GM23338 (cell line): ENCODE measurements at regions not wholly inside any gene's neighbourhood (a gene's known extent, or its start where the extent isn't known, plus 50 kb on each side); places are given as distances from the start of the nearest gene placed in this dataset.

Source experiments
- ATAC-seq: fragments of 200-7000 bp; cut with Tn5 transposase; 3 replicates; pipeline ENCODE4 v1.9.1; 2020
- DNase-seq: peaks from one replicate; pipeline ENCODE4 v3.0.0-alpha.2; 2015; ENCODE audit warnings: low spot score
- H2AFZ ChIP-seq: fragments of 200-600 bp; sonication (generic); 2 replicates; pipeline ENCODE4 v1.8.0; 2016; ENCODE audit warnings: antibody characterized with exemption, mild to moderate bottlenecking, moderate library complexity
- H3F3A ChIP-seq: fragments of 200-600 bp; sonication (generic); replicated peaks from 2 replicates; pipeline ENCODE4 v1.8.0; 2017; ENCODE audit warnings: antibody characterized with exemption, mixed run types, low read depth
- H3K27ac ChIP-seq: fragments of 200-600 bp; sonication (generic); 2 replicates; pipeline ENCODE4 v1.6.1; 2016; ENCODE audit warnings: low read depth
- H3K27me3 ChIP-seq: fragments of 200-600 bp; sonication (generic); 2 replicates; pipeline ENCODE4 v1.8.0; 2016; ENCODE audit warnings: mild to moderate bottlenecking, mixed run types, moderate library complexity; ENCODE audit not compliant: insufficient read depth
- H3K36me3 ChIP-seq: fragments of 200-600 bp; sonication (generic); 2 replicates; pipeline ENCODE4 v1.8.0; 2016; ENCODE audit warnings: mild to moderate bottlenecking; ENCODE audit not compliant: insufficient read depth
- H3K4me1 ChIP-seq: fragments of 200-600 bp; sonication (generic); 2 replicates; pipeline ENCODE4 v1.8.0; 2016; ENCODE audit warnings: mild to moderate bottlenecking, moderate library complexity; ENCODE audit not compliant: insufficient read depth
- H3K4me2 ChIP-seq: fragments of 200-600 bp; sonication (generic); 2 replicates; pipeline ENCODE4 v1.7.1; 2017; ENCODE audit warnings: mixed run types
- H3K4me3 ChIP-seq: fragments of 200-600 bp; sonication (generic); 2 replicates; pipeline ENCODE4 v1.6.1; 2016; ENCODE audit warnings: mixed run types
- H3K79me2 ChIP-seq: fragments of 200-600 bp; sonication (generic); replicated peaks from 2 replicates; pipeline ENCODE4 v1.8.0; 2017; ENCODE audit warnings: mild to moderate bottlenecking; ENCODE audit not compliant: insufficient read depth
- H3K9me2 ChIP-seq: fragments of 200-600 bp; sonication (generic); 2 replicates; pipeline ENCODE4 v1.8.0; 2017; ENCODE audit not compliant: insufficient read depth
- H4K20me1 ChIP-seq: fragments of 200-600 bp; sonication (generic); replicated peaks from 2 replicates; pipeline ENCODE4 v1.8.0; 2017; ENCODE audit warnings: mild to moderate bottlenecking; ENCODE audit not compliant: insufficient read depth
- H3K27ac Mint-ChIP-seq: 2 replicates; pipeline ENCODE4 v1.8.0; 2020; ENCODE audit warnings: inconsistent platforms, mild to moderate bottlenecking, moderate library complexity, mixed read lengths
- H3K27me3 Mint-ChIP-seq: 3 replicates; pipeline ENCODE4 v1.8.0; 2022; ENCODE audit warnings: low read depth, mild to moderate bottlenecking, moderate library complexity, mixed read lengths, inconsistent platforms; ENCODE audit not compliant: insufficient read depth, poor library complexity
- H3K36me3 Mint-ChIP-seq: 3 replicates; pipeline ENCODE4 v1.8.0; 2021; ENCODE audit warnings: low read depth, mild to moderate bottlenecking, inconsistent platforms, moderate library complexity, mixed read lengths
- H3K4me1 Mint-ChIP-seq: 3 replicates; pipeline ENCODE4 v1.8.0; 2020; ENCODE audit warnings: mild to moderate bottlenecking, inconsistent platforms, mixed read lengths
- H3K4me3 Mint-ChIP-seq: 3 replicates; pipeline ENCODE4 v1.8.0; 2021; ENCODE audit warnings: moderate library complexity, mild to moderate bottlenecking, inconsistent platforms, mixed read lengths
- H3K9me3 Mint-ChIP-seq: 3 replicates; pipeline ENCODE4 v1.8.0; 2020; ENCODE audit warnings: moderate library complexity, mild to moderate bottlenecking, inconsistent platforms, mixed read lengths
- CREB1 ChIP-seq: fragments of 250-450 bp; sonication (Bioruptor Pico); IDR thresholded peaks from 2 replicates; pipeline ENCODE4 v1.5.0; 2020; ENCODE audit warnings: low read depth, mild to moderate bottlenecking, moderate library complexity
- EZH2 ChIP-seq: fragments of 200-600 bp; sonication (generic); IDR thresholded peaks from one replicate; pipeline ENCODE4 v1.8.0; 2017; ENCODE audit warnings: antibody characterized with exemption, mild to moderate bottlenecking, low read depth; ENCODE audit not compliant: unreplicated experiment
- EZH2phosphoT487 ChIP-seq: fragments of 200-600 bp; sonication (generic); IDR thresholded peaks from one replicate; pipeline ENCODE4 v1.8.1; 2018; ENCODE audit warnings: antibody characterized with exemption; ENCODE audit not compliant: unreplicated experiment
- NANOG ChIP-seq: IDR thresholded peaks from 2 replicates; pipeline ENCODE4 v1.6.1; 2016; ENCODE audit warnings: antibody characterized with exemption, borderline replicate concordance
- POLR2AphosphoS5 ChIP-seq: IDR thresholded peaks from 2 replicates; pipeline ENCODE4 v1.6.1; 2016; ENCODE audit warnings: antibody characterized with exemption, low read depth
- STAT1 ChIP-seq: IDR thresholded peaks from one replicate; pipeline ENCODE4 v1.6.1; 2016; ENCODE audit warnings: antibody characterized with exemption; ENCODE audit not compliant: unreplicated experiment
- ZNF114 ChIP-seq: fragments of 250-450 bp; sonication (Bioruptor Pico); IDR thresholded peaks from 2 replicates; pipeline ENCODE4 v1.5.0; 2020; ENCODE audit warnings: mild to moderate bottlenecking, moderate library complexity
- TF ChIP-seq, protein P1 (sequence below): IDR thresholded peaks from one replicate; pipeline ENCODE4 v1.6.1; 2018; ENCODE audit warnings: antibody characterized with exemption; ENCODE audit not compliant: unreplicated experiment
- TF ChIP-seq, protein P2 (sequence below), 2 experiments: fragments of 200-600 bp in 1 of 2; sonication (generic) in 1 of 2; conservative IDR thresholded peaks; 2 replicates each; pipeline versions ENCODE4 v1.5.1 to v1.6.1; 2016 to 2017; ENCODE audit warnings: antibody characterized with exemption in 2 of 2, low read depth in 2 of 2, mild to moderate bottlenecking in 2 of 2, moderate library complexity in 1 of 2
- TF ChIP-seq, protein P3 (sequence below): fragments of 250-450 bp; sonication (Bioruptor Pico); IDR thresholded peaks from 2 replicates; pipeline ENCODE4 v1.5.0; 2020; ENCODE audit warnings: mild to moderate bottlenecking, moderate library complexity

DNA sequence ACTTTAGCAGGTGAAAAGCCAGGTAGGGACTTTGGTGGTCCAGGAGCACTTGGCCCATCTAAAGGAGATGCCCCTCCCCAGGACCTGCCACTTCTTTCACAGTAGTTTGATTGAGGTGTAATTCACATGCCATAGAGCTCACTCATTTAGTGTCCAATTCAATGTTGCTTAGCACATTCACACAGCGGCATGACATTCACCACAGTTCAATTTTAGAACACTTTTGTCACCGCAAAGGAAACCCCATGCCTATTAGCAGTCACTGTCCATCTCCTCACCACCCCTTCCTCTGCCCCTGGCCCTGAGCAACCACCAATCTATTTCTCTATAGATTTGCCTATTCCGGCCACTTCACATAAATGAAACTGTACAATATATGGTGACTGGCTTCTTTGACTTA, 211.6 kb upstream of the ZMIZ1 start (continued):
- TF ChIP-seq, protein P1, sequence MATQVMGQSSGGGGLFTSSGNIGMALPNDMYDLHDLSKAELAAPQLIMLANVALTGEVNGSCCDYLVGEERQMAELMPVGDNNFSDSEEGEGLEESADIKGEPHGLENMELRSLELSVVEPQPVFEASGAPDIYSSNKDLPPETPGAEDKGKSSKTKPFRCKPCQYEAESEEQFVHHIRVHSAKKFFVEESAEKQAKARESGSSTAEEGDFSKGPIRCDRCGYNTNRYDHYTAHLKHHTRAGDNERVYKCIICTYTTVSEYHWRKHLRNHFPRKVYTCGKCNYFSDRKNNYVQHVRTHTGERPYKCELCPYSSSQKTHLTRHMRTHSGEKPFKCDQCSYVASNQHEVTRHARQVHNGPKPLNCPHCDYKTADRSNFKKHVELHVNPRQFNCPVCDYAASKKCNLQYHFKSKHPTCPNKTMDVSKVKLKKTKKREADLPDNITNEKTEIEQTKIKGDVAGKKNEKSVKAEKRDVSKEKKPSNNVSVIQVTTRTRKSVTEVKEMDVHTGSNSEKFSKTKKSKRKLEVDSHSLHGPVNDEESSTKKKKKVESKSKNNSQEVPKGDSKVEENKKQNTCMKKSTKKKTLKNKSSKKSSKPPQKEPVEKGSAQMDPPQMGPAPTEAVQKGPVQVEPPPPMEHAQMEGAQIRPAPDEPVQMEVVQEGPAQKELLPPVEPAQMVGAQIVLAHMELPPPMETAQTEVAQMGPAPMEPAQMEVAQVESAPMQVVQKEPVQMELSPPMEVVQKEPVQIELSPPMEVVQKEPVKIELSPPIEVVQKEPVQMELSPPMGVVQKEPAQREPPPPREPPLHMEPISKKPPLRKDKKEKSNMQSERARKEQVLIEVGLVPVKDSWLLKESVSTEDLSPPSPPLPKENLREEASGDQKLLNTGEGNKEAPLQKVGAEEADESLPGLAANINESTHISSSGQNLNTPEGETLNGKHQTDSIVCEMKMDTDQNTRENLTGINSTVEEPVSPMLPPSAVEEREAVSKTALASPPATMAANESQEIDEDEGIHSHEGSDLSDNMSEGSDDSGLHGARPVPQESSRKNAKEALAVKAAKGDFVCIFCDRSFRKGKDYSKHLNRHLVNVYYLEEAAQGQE, result no peak
- TF ChIP-seq CREB1 (CRISPR knock-in tag), result no peak
- TF ChIP-seq NANOG, result no peak
- TF ChIP-seq, protein P2, sequence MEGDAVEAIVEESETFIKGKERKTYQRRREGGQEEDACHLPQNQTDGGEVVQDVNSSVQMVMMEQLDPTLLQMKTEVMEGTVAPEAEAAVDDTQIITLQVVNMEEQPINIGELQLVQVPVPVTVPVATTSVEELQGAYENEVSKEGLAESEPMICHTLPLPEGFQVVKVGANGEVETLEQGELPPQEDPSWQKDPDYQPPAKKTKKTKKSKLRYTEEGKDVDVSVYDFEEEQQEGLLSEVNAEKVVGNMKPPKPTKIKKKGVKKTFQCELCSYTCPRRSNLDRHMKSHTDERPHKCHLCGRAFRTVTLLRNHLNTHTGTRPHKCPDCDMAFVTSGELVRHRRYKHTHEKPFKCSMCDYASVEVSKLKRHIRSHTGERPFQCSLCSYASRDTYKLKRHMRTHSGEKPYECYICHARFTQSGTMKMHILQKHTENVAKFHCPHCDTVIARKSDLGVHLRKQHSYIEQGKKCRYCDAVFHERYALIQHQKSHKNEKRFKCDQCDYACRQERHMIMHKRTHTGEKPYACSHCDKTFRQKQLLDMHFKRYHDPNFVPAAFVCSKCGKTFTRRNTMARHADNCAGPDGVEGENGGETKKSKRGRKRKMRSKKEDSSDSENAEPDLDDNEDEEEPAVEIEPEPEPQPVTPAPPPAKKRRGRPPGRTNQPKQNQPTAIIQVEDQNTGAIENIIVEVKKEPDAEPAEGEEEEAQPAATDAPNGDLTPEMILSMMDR (conservative IDR thresholded peaks at IDR 0.05; ENCODE audit: low read depth in 2 of 2), result no peak
- TF ChIP-seq EZH2phosphoT487, result no peak
- no peak for TF ChIP-seq ZNF114
- no peak for TF ChIP-seq POLR2AphosphoS5
- no peak for TF ChIP-seq STAT1

DNA sequence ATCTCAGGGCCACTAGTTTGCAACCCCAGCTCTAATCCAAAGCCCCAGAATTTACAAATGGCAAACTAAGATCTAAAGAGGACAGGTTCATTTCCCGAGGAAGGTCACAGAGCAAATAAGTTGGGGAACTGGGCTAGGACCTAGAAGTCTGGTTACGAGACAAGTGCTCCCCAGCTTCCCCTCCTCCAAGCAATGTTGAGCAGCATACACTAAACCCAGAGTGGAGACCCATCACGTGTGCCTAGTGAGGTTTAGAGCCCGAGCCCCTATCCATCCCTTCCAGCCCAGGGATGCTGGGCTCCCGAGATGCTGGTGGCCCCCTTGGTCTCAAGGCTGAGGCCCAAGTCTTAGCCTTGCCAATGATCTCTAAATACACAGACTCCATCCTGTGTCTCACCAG, 209.5 kb upstream of the ZMIZ1 start:
- Histone ChIP-seq H3K4me3 (no peak overlapping the region), H3K4me1 (no peaks in the 10 kb centered on the region), H3F3A (no peaks in the 10 kb centered on the region), H2AFZ (no peak overlapping the region), H3K79me2 (no peaks in the 10 kb centered on the region), H4K20me1 (no peaks in the 10 kb centered on the region), H3K9me2 (no peaks in the 10 kb centered on the region), H3K36me3 (no peaks in the 10 kb centered on the region), H3K27me3 (no peaks in the 10 kb centered on the region), H3K4me2 (no peak overlapping the region), H3K27ac (no peak overlapping the region)
- no peak overlapping the region for H3K4me3 Mint-ChIP-seq
- H3K27ac Mint-ChIP-seq, result no peak overlapping the region
- DNase-seq, result no peak
- ATAC-seq, result no peak
- H3K27me3 Mint-ChIP-seq, result peaks cover 6% of the 10 kb centered on the region
- no peaks in the 10 kb centered on the region for H3K36me3 Mint-ChIP-seq
- peaks cover 11% of the 10 kb centered on the region for H3K4me1 Mint-ChIP-seq
- no peaks in the 10 kb centered on the region for H3K9me3 Mint-ChIP-seq
- TF ChIP-seq EZH2phosphoT487, result no peak
- no peak for TF ChIP-seq CREB1 (CRISPR knock-in tag)
- TF ChIP-seq POLR2AphosphoS5, result no peak
- TF ChIP-seq EZH2, result no peak
- TF ChIP-seq, protein P2 (conservative IDR thresholded peaks at IDR 0.05; ENCODE audit: low read depth in 2 of 2), result no peak
- TF ChIP-seq, protein P3, sequence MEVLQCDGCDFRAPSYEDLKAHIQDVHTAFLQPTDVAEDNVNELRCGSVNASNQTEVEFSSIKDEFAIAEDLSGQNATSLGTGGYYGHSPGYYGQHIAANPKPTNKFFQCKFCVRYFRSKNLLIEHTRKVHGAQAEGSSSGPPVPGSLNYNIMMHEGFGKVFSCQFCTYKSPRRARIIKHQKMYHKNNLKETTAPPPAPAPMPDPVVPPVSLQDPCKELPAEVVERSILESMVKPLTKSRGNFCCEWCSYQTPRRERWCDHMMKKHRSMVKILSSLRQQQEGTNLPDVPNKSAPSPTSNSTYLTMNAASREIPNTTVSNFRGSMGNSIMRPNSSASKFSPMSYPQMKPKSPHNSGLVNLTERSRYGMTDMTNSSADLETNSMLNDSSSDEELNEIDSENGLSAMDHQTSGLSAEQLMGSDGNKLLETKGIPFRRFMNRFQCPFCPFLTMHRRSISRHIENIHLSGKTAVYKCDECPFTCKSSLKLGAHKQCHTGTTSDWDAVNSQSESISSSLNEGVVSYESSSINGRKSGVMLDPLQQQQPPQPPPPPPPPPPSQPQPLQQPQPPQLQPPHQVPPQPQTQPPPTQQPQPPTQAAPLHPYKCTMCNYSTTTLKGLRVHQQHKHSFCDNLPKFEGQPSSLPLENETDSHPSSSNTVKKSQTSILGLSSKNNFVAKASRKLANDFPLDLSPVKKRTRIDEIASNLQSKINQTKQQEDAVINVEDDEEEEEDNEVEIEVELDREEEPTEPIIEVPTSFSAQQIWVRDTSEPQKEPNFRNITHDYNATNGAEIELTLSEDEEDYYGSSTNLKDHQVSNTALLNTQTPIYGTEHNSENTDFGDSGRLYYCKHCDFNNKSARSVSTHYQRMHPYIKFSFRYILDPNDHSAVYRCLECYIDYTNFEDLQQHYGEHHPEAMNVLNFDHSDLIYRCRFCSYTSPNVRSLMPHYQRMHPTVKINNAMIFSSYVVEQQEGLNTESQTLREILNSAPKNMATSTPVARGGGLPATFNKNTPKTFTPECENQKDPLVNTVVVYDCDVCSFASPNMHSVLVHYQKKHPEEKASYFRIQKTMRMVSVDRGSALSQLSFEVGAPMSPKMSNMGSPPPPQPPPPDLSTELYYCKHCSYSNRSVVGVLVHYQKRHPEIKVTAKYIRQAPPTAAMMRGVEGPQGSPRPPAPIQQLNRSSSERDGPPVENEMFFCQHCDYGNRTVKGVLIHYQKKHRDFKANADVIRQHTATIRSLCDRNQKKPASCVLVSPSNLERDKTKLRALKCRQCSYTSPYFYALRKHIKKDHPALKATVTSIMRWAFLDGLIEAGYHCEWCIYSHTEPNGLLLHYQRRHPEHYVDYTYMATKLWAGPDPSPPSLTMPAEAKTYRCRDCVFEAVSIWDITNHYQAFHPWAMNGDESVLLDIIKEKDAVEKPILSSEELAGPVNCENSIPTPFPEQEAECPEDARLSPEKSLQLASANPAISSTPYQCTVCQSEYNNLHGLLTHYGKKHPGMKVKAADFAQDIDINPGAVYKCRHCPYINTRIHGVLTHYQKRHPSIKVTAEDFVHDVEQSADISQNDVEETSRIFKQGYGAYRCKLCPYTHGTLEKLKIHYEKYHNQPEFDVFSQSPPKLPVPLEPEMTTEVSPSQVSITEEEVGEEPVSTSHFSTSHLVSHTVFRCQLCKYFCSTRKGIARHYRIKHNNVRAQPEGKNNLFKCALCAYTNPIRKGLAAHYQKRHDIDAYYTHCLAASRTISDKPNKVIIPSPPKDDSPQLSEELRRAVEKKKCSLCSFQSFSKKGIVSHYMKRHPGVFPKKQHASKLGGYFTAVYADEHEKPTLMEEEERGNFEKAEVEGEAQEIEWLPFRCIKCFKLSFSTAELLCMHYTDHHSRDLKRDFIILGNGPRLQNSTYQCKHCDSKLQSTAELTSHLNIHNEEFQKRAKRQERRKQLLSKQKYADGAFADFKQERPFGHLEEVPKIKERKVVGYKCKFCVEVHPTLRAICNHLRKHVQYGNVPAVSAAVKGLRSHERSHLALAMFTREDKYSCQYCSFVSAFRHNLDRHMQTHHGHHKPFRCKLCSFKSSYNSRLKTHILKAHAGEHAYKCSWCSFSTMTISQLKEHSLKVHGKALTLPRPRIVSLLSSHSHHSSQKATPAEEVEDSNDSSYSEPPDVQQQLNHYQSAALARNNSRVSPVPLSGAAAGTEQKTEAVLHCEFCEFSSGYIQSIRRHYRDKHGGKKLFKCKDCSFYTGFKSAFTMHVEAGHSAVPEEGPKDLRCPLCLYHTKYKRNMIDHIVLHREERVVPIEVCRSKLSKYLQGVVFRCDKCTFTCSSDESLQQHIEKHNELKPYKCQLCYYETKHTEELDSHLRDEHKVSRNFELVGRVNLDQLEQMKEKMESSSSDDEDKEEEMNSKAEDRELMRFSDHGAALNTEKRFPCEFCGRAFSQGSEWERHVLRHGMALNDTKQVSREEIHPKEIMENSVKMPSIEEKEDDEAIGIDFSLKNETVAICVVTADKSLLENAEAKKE, result no peak
- TF ChIP-seq NANOG, result no peak
